GM12864 (cell line): ENCODE measurements at regions not wholly inside any gene's neighbourhood (a gene's known extent, or its start where the extent isn't known, plus 50 kb on each side); places are given as distances from the start of the nearest gene placed in this dataset.

Experiments used
- DNase-seq: peaks from one replicate; pipeline ENCODE4 v3.0.0-alpha.2; 2011; ENCODE audit warnings: low read depth
- H3K4me3 ChIP-seq: 2 replicates; pipeline ENCODE4 v1.5.1; 2011; ENCODE audit warnings: mild to moderate bottlenecking, low read depth, low read length, control low read depth
- TF ChIP-seq, protein P1 (sequence below): IDR thresholded peaks from 2 replicates; pipeline ENCODE4 v1.5.1; 2011; ENCODE audit warnings: low read depth, mild to moderate bottlenecking, moderate library complexity, low read length, control low read depth, inconsistent platforms; ENCODE audit errors: missing control alignments

DNA sequence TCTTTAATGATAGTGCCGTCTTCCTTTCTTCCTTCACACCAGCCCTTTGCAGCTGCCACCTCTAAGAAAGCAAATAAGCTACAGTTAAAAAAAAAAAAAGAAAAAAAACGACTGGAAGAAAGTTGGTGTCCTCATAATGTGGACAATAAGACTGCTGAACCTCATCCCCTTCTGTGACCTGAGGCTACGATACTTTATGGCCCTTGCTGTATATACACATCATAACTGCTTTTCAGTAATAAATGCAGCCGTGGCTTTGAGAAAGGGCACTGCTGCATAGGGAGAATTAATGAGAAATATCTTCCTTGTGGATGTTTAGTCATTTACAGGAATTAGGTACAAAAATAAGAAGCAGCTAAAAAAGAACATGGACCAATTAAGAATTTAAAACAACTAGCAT lies 333.8 kb upstream of the ADGRL2 start:
- TF ChIP-seq, protein P1, sequence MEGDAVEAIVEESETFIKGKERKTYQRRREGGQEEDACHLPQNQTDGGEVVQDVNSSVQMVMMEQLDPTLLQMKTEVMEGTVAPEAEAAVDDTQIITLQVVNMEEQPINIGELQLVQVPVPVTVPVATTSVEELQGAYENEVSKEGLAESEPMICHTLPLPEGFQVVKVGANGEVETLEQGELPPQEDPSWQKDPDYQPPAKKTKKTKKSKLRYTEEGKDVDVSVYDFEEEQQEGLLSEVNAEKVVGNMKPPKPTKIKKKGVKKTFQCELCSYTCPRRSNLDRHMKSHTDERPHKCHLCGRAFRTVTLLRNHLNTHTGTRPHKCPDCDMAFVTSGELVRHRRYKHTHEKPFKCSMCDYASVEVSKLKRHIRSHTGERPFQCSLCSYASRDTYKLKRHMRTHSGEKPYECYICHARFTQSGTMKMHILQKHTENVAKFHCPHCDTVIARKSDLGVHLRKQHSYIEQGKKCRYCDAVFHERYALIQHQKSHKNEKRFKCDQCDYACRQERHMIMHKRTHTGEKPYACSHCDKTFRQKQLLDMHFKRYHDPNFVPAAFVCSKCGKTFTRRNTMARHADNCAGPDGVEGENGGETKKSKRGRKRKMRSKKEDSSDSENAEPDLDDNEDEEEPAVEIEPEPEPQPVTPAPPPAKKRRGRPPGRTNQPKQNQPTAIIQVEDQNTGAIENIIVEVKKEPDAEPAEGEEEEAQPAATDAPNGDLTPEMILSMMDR = no peak
- no peak for DNase-seq
- no peak overlapping the region for H3K4me3 ChIP-seq

DNA sequence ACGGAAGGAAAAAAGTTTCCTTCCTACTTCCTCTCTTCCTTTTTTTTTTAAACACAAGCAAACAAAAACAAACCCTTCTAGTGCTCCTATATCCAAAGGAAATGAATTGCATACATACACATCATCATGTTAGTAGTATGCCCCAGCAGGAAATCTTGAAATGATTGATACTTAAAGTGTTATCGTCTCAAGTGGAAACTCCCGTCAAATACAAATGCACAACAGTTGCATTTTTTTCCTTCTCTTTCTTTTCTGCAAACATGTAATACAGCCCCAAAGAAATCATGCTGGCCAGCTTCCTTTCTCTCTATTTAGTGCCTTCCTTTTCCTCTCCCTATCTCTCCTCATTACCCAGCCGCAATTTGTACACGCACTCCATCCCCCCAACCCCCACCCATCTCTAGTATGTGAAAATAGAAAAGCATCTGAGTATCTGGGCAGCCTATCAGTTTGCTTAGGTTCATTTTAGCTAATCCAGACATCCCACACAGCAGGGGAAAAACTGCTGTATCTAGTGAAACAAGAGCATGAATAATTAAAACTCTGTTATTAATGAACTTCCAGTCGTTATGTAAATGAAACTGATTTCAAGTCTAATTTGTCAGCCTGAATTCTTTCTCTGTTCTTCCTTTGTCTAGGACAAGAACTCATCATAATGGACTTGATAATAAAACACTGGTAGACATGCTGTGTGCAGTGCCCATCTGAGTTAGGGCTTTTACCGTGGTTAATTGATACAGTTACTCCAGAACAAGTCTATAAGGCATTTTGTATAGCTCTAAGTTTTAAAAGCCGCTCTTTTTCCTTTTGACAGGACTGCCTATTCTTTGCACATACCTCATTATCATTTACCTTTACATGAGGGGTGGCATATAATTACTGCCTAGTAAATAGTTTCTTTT lies 336.5 kb upstream of the ADGRL2 start:
- TF ChIP-seq, protein P1 = no peak
- DNase-seq = no peak
- H3K4me3 ChIP-seq = no peak overlapping the region

DNA sequence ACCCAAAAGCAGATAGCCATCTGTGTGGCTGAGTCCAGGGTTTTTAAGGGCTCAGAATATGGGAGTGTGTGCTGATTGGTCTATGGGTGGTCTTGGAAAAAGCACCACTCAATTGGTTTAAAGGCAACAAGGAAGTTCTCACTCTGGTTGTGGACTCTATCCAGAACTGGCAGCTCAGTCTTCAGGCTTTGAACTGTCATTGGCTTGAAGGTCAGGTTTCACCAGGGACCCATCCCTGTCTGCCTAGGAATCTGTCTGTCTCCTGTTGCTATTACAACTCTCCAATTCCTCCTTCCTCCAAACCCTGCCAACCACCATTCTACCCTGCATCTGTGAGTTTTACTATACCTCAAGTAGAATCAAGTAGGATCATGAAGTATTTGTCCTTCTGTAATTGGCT lies 341.7 kb upstream of the ADGRL2 start:
- TF ChIP-seq, protein P1 = no peak
- H3K4me3 ChIP-seq = no peak overlapping the region
- DNase-seq = no peak

DNA sequence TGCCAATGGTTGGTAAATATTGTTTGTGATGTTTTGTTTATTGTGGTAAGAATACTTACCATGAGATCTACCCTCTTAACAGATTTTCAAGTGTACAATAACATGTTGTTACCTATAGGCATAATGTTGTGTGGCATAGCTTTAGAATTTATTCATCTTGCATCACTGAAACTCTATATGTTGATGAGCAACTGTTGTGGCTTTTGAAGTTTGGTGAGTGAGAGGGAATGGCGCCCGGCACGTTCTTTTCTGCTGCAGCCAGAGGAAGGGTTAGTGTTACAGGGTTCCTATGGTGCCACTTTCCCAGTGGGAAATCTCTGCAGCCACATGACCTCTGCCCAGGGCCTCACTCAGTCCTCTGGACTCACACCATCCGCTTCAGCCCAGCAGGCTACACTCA lies 342.5 kb upstream of the ADGRL2 start:
- TF ChIP-seq, protein P1 = no peak
- H3K4me3 ChIP-seq = no peak overlapping the region
- no peak for DNase-seq

DNA sequence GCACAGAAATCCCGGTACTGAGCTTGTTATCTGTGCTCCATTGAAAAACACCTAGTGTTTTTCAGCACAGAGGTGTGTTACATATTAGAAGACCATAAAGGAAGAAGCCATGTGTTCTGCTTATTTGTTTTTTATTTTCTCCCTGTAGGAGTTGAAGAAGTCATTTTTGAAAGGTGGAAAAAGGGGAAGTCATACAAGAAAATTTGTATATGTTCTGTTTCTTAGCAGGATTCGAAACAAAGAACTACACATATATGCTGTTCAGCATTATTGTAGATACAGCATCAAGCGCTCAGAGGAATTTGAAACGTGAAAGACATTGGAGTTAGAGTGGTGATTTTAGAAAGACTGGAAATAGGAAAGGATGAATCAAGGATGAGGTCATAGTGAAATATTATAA lies 345.3 kb upstream of the ADGRL2 start:
- TF ChIP-seq, protein P1 = no peak
- no peak for DNase-seq
- H3K4me3 ChIP-seq = no peak overlapping the region

DNA sequence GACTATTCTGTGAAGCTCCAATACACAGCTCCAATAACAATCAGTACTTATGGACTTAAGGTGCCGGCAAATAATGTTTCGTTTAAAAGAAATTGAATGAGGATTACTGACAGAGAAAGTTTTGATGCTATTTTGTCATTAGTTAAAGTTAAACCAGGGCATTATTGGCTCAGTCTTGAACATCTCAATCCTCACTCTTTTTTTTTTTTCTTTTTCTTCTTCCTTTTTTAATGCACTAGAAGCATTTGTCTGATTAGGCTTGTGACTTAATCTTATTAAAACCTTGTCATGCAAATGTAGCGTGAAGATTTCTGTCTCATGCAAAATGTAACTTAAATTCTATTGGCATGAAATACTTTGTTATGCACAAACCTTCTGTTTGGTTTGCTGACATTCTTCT lies 346.8 kb upstream of the ADGRL2 start:
- TF ChIP-seq, protein P1 = no peak
- DNase-seq = no peak
- no peak overlapping the region for H3K4me3 ChIP-seq

DNA sequence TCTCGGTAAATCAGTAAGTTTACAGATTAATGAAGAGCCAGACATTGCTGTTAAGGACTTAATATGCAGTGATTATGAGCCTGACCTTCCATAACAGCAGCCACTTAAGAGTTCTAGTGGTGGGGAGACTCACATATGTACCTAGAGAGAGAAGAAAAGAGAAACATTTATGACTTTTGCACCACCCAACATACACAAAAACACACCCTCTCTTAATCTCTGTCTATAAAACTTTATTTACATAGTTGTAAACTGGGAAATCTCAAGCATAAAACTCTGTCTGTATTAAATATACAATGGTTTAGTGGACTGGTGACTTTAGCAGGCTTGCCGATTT lies 347.4 kb upstream of the ADGRL2 start:
- no peak overlapping the region for H3K4me3 ChIP-seq
- TF ChIP-seq, protein P1 = no peak
- no peak for DNase-seq
